ENCODE measurements at regions not wholly inside any gene's neighbourhood (a gene's known extent, or its start where the extent isn't known, plus 50 kb on each side); places are given as distances from the start of the nearest gene placed in this dataset.

- Histone ChIP-seq H3K4me2 (ENCODE audit: low read length) (no peak overlapping the region), H2AFZ (ENCODE audit: low read length) (no peak overlapping the region), H3K79me2 (ENCODE audit: insufficient read depth, low read length) (no peaks in the 10 kb centered on the region), H3F3A (ENCODE audit: insufficient read depth, low read length) (no peaks in the 10 kb centered on the region), H3K27me3 (ENCODE audit: insufficient read depth, low read length) (no peaks in the 10 kb centered on the region), H3K4me3 (ENCODE audit: low read depth, low read length, poor library complexity, severe bottlenecking) (no peak overlapping the region), H3K36me3 (ENCODE audit: insufficient read depth, low read length) (no peaks in the 10 kb centered on the region), H3K27ac (ENCODE audit: low read depth, low read length, poor library complexity, severe bottlenecking) (no peak overlapping the region), H3K4me1 (ENCODE audit: insufficient read depth, low read length, severe bottlenecking) (peaks cover 9% of the 10 kb centered on the region), H4K20me1 (ENCODE audit: insufficient read depth, low read length) (no peaks in the 10 kb centered on the region), H3K9me2 (ENCODE audit: low read depth, low read length) (no peaks in the 10 kb centered on the region), H3K9me3 (ENCODE audit: low read length) (peaks cover 3% of the 10 kb centered on the region; the same call in 1 of the 2 replicates), H3K9ac (ENCODE audit: low read length) (no peak overlapping the region)
- TF ChIP-seq EZH2 (IDR thresholded peaks at IDR 0.05; ENCODE audit: borderline replicate concordance, low read length) (no peak), CTCF (IDR thresholded peaks at IDR 0.05; ENCODE audit: low read length) (no peak)
Observed at GRCh38 chr6:11423072-11423471, 114.5 kb upstream of the TMEM170B start.

GRCh38 chr6:11419763-11420453 lies 117.6 kb upstream of the TMEM170B start:
- no peaks in the 10 kb centered on the region for H3K79me2 ChIP-seq (ENCODE audit: insufficient read depth, low read length)
- H3K9me3 ChIP-seq (ENCODE audit: low read length) = peaks cover 3% of the 10 kb centered on the region; the same call in 1 of the 2 replicates
- no peaks in the 10 kb centered on the region for H3K36me3 ChIP-seq (ENCODE audit: insufficient read depth, low read length)
- no peaks in the 10 kb centered on the region for H4K20me1 ChIP-seq (ENCODE audit: insufficient read depth, low read length)
- no peaks in the 10 kb centered on the region for H3K27me3 ChIP-seq (ENCODE audit: insufficient read depth, low read length)
- no peak overlapping the region for H3K9ac ChIP-seq (ENCODE audit: low read length)
- no peaks in the 10 kb centered on the region for H3F3A ChIP-seq (ENCODE audit: insufficient read depth, low read length)
- no peak overlapping the region for H3K4me3 ChIP-seq (ENCODE audit: low read depth, low read length, poor library complexity, severe bottlenecking)
- H3K9me2 ChIP-seq (ENCODE audit: low read depth, low read length) = no peaks in the 10 kb centered on the region
- no peak overlapping the region for H2AFZ ChIP-seq (ENCODE audit: low read length)
- no peak overlapping the region for H3K27ac ChIP-seq (ENCODE audit: low read depth, low read length, poor library complexity, severe bottlenecking)
- no peak for TF ChIP-seq EZH2 (IDR thresholded peaks at IDR 0.05; ENCODE audit: borderline replicate concordance, low read length)
- TF ChIP-seq CTCF (IDR thresholded peaks at IDR 0.05; ENCODE audit: low read length) = no peak
- no peak overlapping the region for H3K4me2 ChIP-seq (ENCODE audit: low read length)
- peaks cover 7% of the 10 kb centered on the region for H3K4me1 ChIP-seq (ENCODE audit: insufficient read depth, low read length, severe bottlenecking)

GRCh38 chr6:11418290-11418905 lies 119.2 kb upstream of the TMEM170B start:
- Histone ChIP-seq H4K20me1 (ENCODE audit: insufficient read depth, low read length) (no peaks in the 10 kb centered on the region), H3K4me2 (ENCODE audit: low read length) (no peak overlapping the region), H3K27ac (ENCODE audit: low read depth, low read length, poor library complexity, severe bottlenecking) (no peak overlapping the region), H3K4me1 (ENCODE audit: insufficient read depth, low read length, severe bottlenecking) (peaks cover 17% of the 10 kb centered on the region), H3F3A (ENCODE audit: insufficient read depth, low read length) (no peaks in the 10 kb centered on the region), H3K79me2 (ENCODE audit: insufficient read depth, low read length) (no peaks in the 10 kb centered on the region), H3K27me3 (ENCODE audit: insufficient read depth, low read length) (no peaks in the 10 kb centered on the region), H3K9ac (ENCODE audit: low read length) (no peak overlapping the region), H2AFZ (ENCODE audit: low read length) (no peak overlapping the region), H3K36me3 (ENCODE audit: insufficient read depth, low read length) (no peaks in the 10 kb centered on the region), H3K4me3 (ENCODE audit: low read depth, low read length, poor library complexity, severe bottlenecking) (no peak overlapping the region), H3K9me3 (ENCODE audit: low read length) (peaks cover 3% of the 10 kb centered on the region; the same call in 1 of the 2 replicates), H3K9me2 (ENCODE audit: low read depth, low read length) (no peaks in the 10 kb centered on the region)
- TF ChIP-seq EZH2 (IDR thresholded peaks at IDR 0.05; ENCODE audit: borderline replicate concordance, low read length) = no peak
- no peak for TF ChIP-seq CTCF (IDR thresholded peaks at IDR 0.05; ENCODE audit: low read length)
